ENCODE measurements at regions not wholly inside any gene's neighbourhood (a gene's known extent, or its start where the extent isn't known, plus 50 kb on each side); places are given as distances from the start of the nearest gene placed in this dataset.

GRCh38 chr9:129473523-129474244 lies 147.2 kb downstream of the C9orf50 start:
- H3K27me3 Mint-ChIP-seq = peaks cover 0 to 7% (median 3%) of the 10 kb centered on the region in 5 donors
- no peak overlapping the region for H3K4me3 Mint-ChIP-seq
- no peaks in the 10 kb centered on the region for H3K36me3 Mint-ChIP-seq
- H3K4me1 Mint-ChIP-seq = peaks cover 1 to 6% (median 5%) of the 10 kb centered on the region in 4 donors
- POLR2A ChIA-PET = no interaction called here
- peaks cover 0 to 5% (median 0%) of the 10 kb centered on the region in 9 donors for H3K9me3 Mint-ChIP-seq
- ATAC-seq (no peak), DNase-seq (no peak)
- H3K27ac Mint-ChIP-seq = peak overlapping the region in 1 of 10 donors; percentile 39

GRCh38 chr9:129472651-129473102 lies 148.2 kb downstream of the C9orf50 start:
- peaks cover 0 to 3% (median 0%) of the 10 kb centered on the region in 5 donors for H3K27me3 Mint-ChIP-seq
- POLR2A ChIA-PET = no interaction called here
- no peak for ATAC-seq
- H3K36me3 Mint-ChIP-seq = no peaks in the 10 kb centered on the region
- H3K4me3 Mint-ChIP-seq = no peak overlapping the region
- no peak for DNase-seq
- peak overlapping the region in 1 of 10 donors; percentile 80 for H3K27ac Mint-ChIP-seq
- peaks cover 0 to 5% (median 0%) of the 10 kb centered on the region in 9 donors for H3K9me3 Mint-ChIP-seq
- H3K4me1 Mint-ChIP-seq = peaks cover 1 to 6% (median 5%) of the 10 kb centered on the region in 4 donors

DNA sequence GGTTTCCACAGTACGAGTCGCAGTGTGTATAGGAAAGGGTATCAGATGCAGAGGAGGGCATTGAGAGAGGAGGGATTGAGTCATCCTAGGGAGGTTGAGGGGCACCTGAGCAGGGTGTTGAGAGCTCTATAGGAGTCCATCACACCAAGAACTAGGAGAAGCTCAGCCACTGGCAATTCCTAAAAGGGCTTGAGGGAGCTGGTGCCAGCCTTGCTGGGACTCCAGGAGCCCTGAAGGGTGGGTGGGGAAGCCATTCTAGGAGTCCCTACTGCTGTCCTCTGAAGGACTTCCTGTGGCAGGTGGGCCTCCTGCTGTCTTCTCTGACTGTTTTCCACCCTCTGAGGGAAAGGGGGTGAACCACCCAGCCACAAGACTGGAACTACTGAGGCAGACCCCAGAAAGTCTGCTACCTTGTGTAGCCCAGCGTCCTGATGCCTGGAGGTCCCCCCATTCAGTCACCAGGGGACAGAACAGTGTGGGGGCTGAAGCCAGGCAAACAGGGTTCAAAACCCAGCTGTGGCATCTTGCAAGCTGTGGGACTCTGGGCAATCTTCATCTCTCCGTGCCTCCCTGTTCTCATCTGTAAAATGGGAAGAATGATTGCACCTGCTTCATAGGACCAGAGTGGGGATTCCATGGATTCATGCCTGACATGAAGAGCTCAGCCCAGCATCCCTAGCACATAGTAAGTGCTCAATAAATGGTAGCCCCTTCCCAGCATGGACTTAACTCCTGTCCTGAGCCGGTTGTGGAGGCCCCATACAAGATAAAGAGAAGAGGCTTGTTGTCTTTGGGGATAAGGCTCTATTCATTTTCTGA lies 149.5 kb downstream of the C9orf50 start:
- Mint-ChIP-seq H3K4me1 (peaks cover 1 to 6% (median 5%) of the 10 kb centered on the region in 4 donors), H3K4me3 (no peak overlapping the region), H3K27me3 (peaks cover 0 to 3% (median 0%) of the 10 kb centered on the region in 5 donors), H3K9me3 (peaks cover 0 to 5% (median 0%) of the 10 kb centered on the region in 9 donors), H3K36me3 (no peaks in the 10 kb centered on the region), H3K27ac (peak overlapping the region in 3 of 10 donors; percentile 10 to 80 (median 53))
- POLR2A ChIA-PET = interaction anchor here (0.6 to 2.2 kb wide), 2 partner anchors 11 to 1879 kb away, joined by 3 to 6 read pairs; no protein-coding TSS in a partner anchor
- ATAC-seq (no peak), DNase-seq (no peak)

DNA sequence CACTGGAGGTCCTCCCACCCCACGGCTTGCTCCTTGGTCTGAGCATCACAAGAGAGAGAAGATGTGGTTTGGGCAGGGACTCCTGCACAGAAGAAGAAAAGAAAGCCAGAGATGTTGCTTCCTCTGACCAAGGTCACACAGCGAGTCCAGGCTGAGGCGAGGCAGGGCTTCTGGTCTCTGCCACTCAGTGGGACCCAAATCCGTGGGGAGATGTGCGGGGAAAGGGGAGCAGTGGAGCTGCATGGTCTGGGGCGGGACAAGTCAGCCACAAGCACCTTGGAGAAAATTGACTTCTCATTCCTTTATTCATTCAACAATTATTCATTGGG lies 150.9 kb downstream of the C9orf50 start:
- no peak for DNase-seq
- POLR2A ChIA-PET = interaction anchor here (2.2 kb wide), 1 partner anchor 9 kb away, joined by 6 read pairs; no protein-coding TSS in a partner anchor
- Mint-ChIP-seq H3K36me3 (no peaks in the 10 kb centered on the region), H3K27ac (peak overlapping the region in 3 of 10 donors; percentile 39 to 83 (median 51)), H3K4me3 (no peak overlapping the region), H3K27me3 (peaks cover 0 to 3% (median 0%) of the 10 kb centered on the region in 5 donors), H3K4me1 (peaks cover 1 to 12% (median 7%) of the 10 kb centered on the region in 4 donors), H3K9me3 (peaks cover 0 to 5% (median 0%) of the 10 kb centered on the region in 9 donors)
- ATAC-seq = no peak

DNA sequence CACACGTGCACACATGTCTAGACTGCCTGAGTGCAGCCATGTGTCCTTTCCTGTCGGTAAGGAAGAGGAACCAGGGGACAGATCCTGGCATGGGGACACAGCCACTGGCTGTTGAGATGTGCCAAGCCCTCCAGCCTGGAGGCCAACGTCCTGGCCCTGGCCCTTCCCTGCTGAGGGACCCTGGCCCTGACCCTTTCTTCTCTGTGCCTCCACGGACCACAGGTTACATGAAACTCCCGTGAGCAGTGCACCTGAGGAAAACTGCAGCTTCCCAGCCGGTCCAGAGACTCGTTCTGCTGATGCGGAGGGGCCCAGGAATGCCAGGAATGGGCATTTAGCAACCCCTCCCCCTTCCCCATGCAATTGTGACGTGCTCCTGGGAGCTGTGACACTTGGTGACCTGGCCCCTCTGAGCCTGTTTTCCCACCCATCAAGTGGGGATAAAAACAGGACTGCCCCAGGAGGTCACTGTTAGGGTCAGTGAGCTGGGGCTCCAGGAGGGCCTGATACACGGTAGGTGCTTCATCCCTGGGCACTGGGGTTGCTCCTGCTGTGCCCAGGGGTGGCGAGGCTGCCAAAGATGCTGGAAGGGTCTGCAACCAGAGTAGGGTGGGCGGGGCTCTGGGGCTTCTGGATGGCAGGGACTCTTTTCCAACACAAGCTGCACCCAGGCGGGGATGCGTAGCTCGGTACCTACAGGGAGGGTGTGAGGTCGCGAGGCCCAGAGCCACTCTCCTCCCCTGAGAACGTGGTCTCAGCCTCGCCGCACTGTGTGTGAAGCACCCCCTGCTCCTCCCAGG lies 151.5 kb downstream of the C9orf50 start:
- no peak for ATAC-seq
- Mint-ChIP-seq H3K27ac (no peak overlapping the region), H3K27me3 (peaks cover 0 to 3% (median 0%) of the 10 kb centered on the region in 5 donors), H3K36me3 (no peaks in the 10 kb centered on the region), H3K9me3 (peaks cover 0 to 5% (median 0%) of the 10 kb centered on the region in 9 donors), H3K4me1 (peaks cover 1 to 12% (median 7%) of the 10 kb centered on the region in 4 donors), H3K4me3 (no peak overlapping the region)
- DNase-seq = no peak
- POLR2A ChIA-PET = interaction anchor here (2.2 kb wide), 1 partner anchor 9 kb away, joined by 6 read pairs; no protein-coding TSS in a partner anchor

DNA sequence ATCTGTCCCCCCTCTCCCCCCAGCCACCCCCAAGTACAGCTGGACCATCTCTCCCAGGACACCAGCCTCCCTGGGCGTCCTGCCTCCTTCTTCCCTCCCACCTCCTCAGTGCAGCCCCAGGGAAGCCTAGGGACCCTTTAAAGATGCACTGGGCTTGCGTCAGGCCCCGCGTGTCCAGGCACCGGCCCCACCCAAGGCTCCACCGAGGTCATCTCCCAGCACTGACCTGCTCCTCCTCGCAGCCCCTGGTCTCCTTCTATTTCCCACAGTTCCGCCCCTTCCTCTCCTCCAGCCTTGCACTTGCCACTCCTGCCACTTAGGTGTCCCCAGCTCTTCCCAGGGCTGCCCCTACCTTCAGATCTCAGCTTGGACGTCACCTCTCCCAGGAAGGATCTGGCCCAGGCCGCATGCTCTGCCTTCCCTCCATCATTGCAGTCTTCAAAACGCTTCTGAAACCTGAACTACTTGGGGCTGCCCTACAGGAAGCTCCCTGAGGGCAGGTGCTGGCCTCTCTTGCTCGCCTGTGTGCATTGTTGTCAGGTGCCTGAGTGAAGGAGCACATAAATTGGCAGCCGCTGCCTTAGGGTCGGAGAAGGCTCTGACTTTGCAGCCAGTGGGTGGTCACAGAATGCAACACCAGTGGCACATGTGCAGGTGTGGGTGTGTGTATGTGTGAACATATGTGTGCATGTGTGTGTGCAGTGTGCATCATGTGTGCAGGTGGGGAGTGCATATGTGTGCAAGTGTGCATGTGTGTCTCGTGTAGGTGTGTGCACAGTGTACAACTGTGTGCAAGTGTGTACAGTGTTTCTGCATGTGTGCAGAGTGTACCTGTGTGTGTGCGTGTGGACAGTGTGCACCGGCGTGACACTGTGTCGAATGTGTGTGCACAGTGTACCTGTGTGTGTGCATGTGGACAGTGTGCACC lies 152.9 kb downstream of the C9orf50 start:
- Mint-ChIP-seq H3K27ac (peak overlapping the region in 2 of 10 donors; percentile 52 to 60), H3K9me3 (no peaks in the 10 kb centered on the region), H3K4me3 (no peak overlapping the region), H3K27me3 (peaks cover 0 to 1% (median 0%) of the 10 kb centered on the region in 5 donors), H3K4me1 (peaks cover 1 to 12% (median 7%) of the 10 kb centered on the region in 4 donors), H3K36me3 (no peaks in the 10 kb centered on the region)
- DNase-seq = no peak
- ATAC-seq = no peak
- POLR2A ChIA-PET = interaction anchor here (0.6 to 1.2 kb wide), 2 partner anchors 9 to 40 kb away, joined by 4 read pairs; no protein-coding TSS in a partner anchor

- Mint-ChIP-seq H3K4me1 (peaks cover 1 to 13% (median 7%) of the 10 kb centered on the region in 4 donors), H3K27me3 (peaks cover 0 to 1% (median 0%) of the 10 kb centered on the region in 5 donors), H3K9me3 (no peaks in the 10 kb centered on the region), H3K4me3 (no peak overlapping the region), H3K36me3 (no peaks in the 10 kb centered on the region), H3K27ac (no peak overlapping the region)
- POLR2A ChIA-PET = interaction anchor here (0.6 to 1.2 kb wide), 2 partner anchors 9 to 41 kb away, joined by 4 read pairs; no protein-coding TSS in a partner anchor
- no peak for DNase-seq
- no peak for ATAC-seq
Measured at GRCh38 chr9:129467004-129467588, 153.8 kb downstream of the C9orf50 start.

DNA sequence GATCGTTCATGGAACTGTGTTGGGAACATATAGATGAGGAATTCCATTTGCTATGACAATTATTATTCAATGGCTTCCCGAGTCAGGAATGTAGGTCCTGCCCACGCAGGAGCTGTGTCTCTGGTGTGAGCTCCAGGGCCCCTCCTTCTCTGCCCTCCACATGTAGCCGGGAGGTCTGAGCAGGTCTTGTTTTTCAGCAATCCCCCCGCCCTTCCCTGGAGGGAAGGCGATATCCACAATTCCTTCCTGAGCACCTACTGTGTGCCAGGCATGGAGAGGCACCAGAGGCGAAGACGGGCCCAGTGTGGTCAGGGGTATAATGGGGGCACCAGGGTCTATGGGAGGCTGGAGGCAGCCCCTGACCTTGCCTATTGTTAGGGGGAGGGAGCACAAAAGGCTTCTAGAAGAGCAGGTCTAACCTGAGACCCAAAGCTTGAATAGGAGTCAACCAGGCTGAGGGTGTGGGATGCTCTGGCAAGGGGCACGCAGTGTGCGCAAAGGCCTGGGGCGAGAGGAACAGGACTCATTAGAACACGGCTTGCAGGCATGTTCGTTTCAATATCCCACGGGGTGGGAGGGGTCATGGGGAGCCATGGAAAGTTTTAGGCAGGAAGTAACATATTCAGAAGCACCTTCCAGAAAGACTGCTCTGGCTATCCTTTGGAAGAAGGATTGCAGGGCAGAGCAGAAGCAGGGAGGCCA lies 154.9 kb downstream of the C9orf50 start:
- Mint-ChIP-seq H3K36me3 (no peaks in the 10 kb centered on the region), H3K27me3 (peaks cover 0 to under 1% (median 0%) of the 10 kb centered on the region in 5 donors), H3K4me3 (no peak overlapping the region), H3K9me3 (no peaks in the 10 kb centered on the region), H3K4me1 (peaks cover under 1 to 12% (median 4%) of the 10 kb centered on the region in 4 donors), H3K27ac (peak overlapping the region in 1 of 10 donors; percentile 77)
- POLR2A ChIA-PET = no interaction called here
- DNase-seq (no peak), ATAC-seq (no peak)

DNA sequence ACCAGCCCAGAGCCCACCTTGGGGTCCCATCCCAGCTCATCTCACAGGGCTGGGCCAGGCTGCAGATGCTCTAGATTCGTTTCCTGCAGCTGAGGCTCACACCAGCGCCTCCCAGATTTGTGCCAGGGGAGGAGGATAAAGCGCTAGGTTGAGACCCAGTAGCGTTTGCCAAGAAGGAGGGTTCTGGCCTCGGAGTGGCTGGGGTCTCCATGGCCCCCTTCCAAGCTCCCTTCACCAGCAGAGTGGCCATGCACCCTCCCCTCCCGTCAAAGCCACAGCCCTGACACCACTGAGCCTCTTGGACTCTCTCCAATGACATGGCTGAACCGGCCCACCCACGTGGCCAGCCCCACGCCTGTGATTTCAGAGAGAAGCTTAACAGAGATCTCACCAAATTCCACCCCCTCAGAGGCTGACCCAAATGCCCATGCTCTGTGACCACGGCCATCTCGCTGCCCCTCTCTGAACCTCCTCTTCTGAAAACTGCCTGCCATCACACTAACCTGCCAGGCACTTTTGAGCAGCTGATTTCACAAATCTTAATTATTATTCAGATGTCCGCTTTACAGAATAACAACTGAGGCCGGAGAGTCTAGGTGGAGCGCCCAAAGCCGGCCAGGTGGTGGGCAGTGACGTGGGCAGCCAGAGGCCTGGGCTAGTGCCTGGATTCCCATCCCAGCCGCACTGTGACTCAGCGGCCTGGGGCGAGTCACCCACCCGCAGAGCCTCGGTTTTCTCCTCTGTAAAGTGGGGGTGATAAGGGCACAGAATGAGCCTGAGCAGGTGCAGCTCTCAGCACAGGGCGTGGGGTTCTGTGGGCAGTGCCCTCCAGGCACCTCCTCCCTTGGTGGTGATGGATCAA lies 155.7 kb downstream of the C9orf50 start:
- H3K36me3 Mint-ChIP-seq = no peaks in the 10 kb centered on the region
- H3K27ac Mint-ChIP-seq = peak overlapping the region in 5 of 10 donors; percentile 22 to 82 (median 53)
- DNase-seq (no peak), ATAC-seq (no peak)
- H3K27me3 Mint-ChIP-seq = no peaks in the 10 kb centered on the region
- no peaks in the 10 kb centered on the region for H3K9me3 Mint-ChIP-seq
- POLR2A ChIA-PET = no interaction called here
- H3K4me3 Mint-ChIP-seq = no peak overlapping the region
- peaks cover 4 to 13% (median 6%) of the 10 kb centered on the region in 4 donors for H3K4me1 Mint-ChIP-seq

- DNase-seq (no peak), ATAC-seq (no peak)
- Mint-ChIP-seq H3K27ac (peak overlapping the region in 2 of 10 donors; percentile 18 to 31), H3K36me3 (no peaks in the 10 kb centered on the region), H3K4me1 (peaks cover 6 to 22% (median 8%) of the 10 kb centered on the region in 4 donors), H3K4me3 (no peak overlapping the region), H3K9me3 (no peaks in the 10 kb centered on the region), H3K27me3 (no peaks in the 10 kb centered on the region)
- POLR2A ChIA-PET = interaction anchor here (0.6 to 1.1 kb wide), 2 partner anchors 17 to 39 kb away, joined by 3 read pairs; no protein-coding TSS in a partner anchor
Measured at GRCh38 chr9:129463994-129464393, 156.9 kb downstream of the C9orf50 start.
